HG02678 (cell line): ENCODE measurements at regions not wholly inside any gene's neighbourhood (a gene's known extent, or its start where the extent isn't known, plus 50 kb on each side); places are given as distances from the start of the nearest gene placed in this dataset.

Experiments used
- ATAC-seq: cut with Tn5 transposase; IDR thresholded peaks from one replicate; pipeline ENCODE4 v1.9.1; 2021; ENCODE audit warnings: mild to moderate bottlenecking, moderate library complexity; ENCODE audit not compliant: unreplicated experiment

- no peak for ATAC-seq
Measured at GRCh38 chr11:115075356-115075755, 397.0 kb downstream of the NXPE2 start.

DNA sequence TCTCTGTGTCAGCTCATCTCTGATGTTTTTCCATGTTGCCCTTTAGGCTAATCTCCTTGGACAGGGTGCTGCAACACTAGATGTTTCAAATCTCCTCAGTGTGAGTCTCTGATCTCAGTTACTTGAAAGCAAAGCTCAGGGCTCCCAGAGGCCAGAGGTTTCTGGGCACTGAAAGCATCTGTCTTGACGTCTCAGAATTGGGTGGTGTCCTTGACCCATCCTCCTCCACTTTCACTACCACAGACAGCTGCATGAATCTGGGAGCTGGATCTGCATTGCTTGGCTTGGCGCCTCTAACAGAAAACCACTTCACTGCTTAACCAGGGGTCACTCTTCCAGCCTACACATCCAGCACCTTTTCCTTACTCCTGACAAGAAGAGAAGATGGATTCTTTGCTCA is 399.4 kb downstream of the NXPE2 start:
- ATAC-seq = no peak

GRCh38 chr11:115078461-115079438 is 400.4 kb downstream of the NXPE2 start:
- no peak for ATAC-seq

GRCh38 chr11:115080923-115081680 is 402.8 kb downstream of the NXPE2 start:
- no peak for ATAC-seq

GRCh38 chr11:115081972-115082371 is 403.6 kb downstream of the NXPE2 start:
- ATAC-seq = no peak

GRCh38 chr11:115083144-115083806 is 404.9 kb downstream of the NXPE2 start:
- no peak for ATAC-seq

DNA sequence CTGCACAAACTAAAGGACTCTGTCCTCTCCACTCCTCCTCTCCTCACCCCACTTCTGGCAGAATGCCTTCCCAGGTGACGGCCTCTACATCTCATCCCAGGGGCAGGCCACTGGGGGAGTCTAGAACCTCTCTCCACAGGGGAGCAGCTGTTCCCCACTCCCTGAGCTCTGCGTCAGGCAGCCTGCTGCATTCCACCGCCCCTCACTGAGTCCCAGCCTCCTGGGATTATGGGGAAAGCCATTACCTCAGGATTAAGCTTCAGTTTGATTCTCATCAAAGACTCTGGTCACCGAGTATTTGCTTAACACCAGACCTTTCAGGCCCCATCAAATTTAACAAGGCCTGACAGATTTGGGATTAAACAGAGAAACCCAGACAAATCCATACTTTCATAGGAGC is 405.9 kb downstream of the NXPE2 start:
- ATAC-seq = no peak

- ATAC-seq = no peak
Measured at GRCh38 chr11:115085461-115086210, 407.3 kb downstream of the NXPE2 start.

DNA sequence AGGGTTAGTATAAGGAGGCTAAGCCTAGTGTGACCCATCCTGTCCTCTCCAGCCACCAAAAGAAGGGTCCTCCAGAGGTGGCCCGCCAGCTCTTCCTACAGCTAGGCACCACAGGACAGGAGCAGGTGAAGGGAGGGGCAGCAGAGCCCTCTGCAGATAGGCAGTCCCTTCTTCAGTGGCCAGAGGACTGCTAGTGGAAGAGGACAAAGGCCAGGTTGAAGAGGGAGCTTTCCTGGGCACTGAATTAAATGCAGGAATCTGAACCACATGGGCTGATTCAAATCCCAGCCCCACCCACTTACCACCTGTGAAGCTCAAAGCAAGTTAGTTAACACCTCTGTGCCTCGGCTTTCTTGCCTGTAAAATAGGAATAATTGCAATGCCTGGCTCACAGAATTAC is 409.5 kb downstream of the NXPE2 start:
- ATAC-seq = no peak

- no peak for ATAC-seq
Measured at GRCh38 chr11:115092516-115092915, 411.7 kb downstream of the CADM1 start.

DNA sequence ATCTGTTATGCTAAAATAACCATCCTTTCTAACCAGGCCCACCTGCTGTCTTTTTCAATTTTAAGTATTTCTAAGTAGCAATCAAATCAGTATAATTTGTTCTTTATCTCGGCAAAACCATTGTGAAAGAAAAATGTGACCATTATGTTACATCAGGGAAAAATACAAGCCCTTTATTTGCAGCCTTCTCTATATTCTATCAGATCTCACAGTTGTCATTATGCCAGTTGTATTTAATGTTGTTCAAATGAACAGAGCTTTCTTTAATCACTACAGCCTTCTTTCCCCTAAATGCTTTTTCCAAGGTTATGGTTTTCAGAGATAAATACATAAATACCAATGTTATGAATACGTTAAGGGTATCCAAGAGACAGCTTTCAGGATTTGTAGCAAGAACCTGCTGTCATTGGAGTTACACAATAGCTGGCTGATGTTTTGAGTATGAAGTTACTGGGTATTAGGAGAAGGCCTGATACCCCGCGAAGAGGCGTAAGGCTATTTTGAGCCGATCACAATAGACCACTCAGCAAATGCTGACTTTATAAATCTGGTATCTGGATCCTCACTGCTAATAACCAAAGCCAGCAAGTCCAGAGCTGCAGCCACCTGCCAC is 406.3 kb downstream of the CADM1 start:
- no peak for ATAC-seq

DNA sequence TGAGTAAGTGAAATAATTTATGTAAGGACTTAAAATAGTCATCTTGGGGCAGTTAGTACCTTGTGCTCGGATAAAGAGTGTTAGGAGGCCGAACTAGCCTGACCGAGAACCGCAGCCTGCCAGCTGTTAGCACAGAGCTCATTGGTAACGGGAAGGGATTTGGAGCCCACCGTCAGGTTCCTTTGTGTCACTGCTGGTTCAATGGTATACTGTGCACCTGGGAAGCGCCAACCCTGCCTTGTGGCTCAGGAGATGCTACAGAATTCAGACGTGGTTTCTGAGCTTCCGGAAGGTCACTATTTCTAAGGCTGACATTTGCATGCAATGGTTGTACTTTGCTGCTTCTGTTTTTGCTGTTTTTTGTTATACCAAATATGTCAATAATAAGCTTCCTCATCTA is 403.5 kb downstream of the CADM1 start:
- ATAC-seq = no peak

- no peak for ATAC-seq
Measured at GRCh38 chr11:115103921-115104320, 400.3 kb downstream of the CADM1 start.

GRCh38 chr11:115104851-115105453 is 399.3 kb downstream of the CADM1 start:
- no peak for ATAC-seq

GRCh38 chr11:115111066-115111465 is 393.1 kb downstream of the CADM1 start:
- no peak for ATAC-seq

DNA sequence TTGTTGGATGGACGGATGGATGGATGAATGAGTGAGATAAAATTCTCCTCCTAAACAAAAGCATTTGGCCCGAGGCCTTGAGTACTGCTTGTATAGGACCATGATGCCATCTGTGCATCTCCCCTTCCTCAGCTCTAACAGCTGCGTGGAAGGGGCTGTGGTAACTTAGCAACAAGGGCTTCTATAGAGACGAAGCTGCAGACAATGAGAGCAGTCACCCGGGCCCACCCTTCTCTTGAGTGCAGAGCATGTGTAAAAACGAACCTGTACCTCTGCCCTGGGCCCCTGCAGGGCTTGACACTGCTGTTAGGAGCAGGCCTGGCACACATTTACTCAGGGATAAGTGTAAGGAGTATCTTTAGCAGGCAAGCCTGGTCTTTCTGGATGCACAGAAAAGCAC is 391.5 kb downstream of the CADM1 start:
- ATAC-seq = no peak

- no peak for ATAC-seq
Measured at GRCh38 chr11:115117956-115118493, 386.2 kb downstream of the CADM1 start.

- no peak for ATAC-seq
Measured at GRCh38 chr11:115119146-115119545, 385.1 kb downstream of the CADM1 start.
